ENCODE measurements at regions not wholly inside any gene's neighbourhood (a gene's known extent, or its start where the extent isn't known, plus 50 kb on each side); places are given as distances from the start of the nearest gene placed in this dataset.
"Not testable (repeated sequence)": the region's sequence is repeated elsewhere in the genome, so short reads cannot be mapped to it uniquely, and the experiment has no call there.

- ATAC-seq (ENCODE audit: low read depth); H2BK120ac ChIP-seq (ENCODE audit: low read depth, low read length); intact Hi-C loops (cut with micrococcal nuclease); H3K9me1 ChIP-seq (ENCODE audit: insufficient read depth, low read length); H2AK5ac ChIP-seq (ENCODE audit: low read depth, low read length); H4K8ac ChIP-seq (ENCODE audit: low read depth in 2 of 2, low read length in 2 of 2); in situ Hi-C loops (cut with MboI; ENCODE audit: low sequenced_read_pairs); H3K36me3 ChIP-seq (ENCODE audit: control insufficient read depth, insufficient read depth, low read length); H3K9ac ChIP-seq (ENCODE audit: low read depth, low read length); H3K4ac ChIP-seq (ENCODE audit: low read depth, low read length); H3K27me3 ChIP-seq (ENCODE audit: control insufficient read depth, insufficient read depth, low read length); H2BK5ac ChIP-seq (ENCODE audit: low read depth, low read length, poor library complexity, severe bottlenecking); H2AFZ ChIP-seq (replicated peaks; ENCODE audit: low read length, poor library complexity); H3K14ac ChIP-seq (replicated peaks; ENCODE audit: low read depth, low read length); H3K56ac ChIP-seq (ENCODE audit: extremely low read depth, insufficient read depth, low read length); CTCF ChIA-PET; H4K91ac ChIP-seq (ENCODE audit: insufficient read depth, low read depth, low read length); H3K4me2 ChIP-seq (ENCODE audit: low read depth, low read length); DNase-seq; H3K23ac ChIP-seq (ENCODE audit: low read depth, low read length); H3K9me3 ChIP-seq (ENCODE audit: control insufficient read depth, insufficient read depth, low read length); BruUV-seq (replicated peaks); H3K79me1 ChIP-seq (ENCODE audit: low read depth in 1 of 2, low read length in 2 of 2); H4K20me1 ChIP-seq (ENCODE audit: insufficient read depth, low read length); POLR2A ChIA-PET (ENCODE audit: unreplicated experiment); H4K5ac ChIP-seq (ENCODE audit: low read depth, low read length); H2BK20ac ChIP-seq (ENCODE audit: low read depth, low read length); H2AK9ac ChIP-seq (replicated peaks; ENCODE audit: low read depth, low read length, poor library complexity); H3K18ac ChIP-seq (ENCODE audit: low read depth, low read length); H2BK15ac ChIP-seq (ENCODE audit: low read depth, low read length); dilution Hi-C loops (cut with HindIII; ENCODE audit: low sequenced_read_pairs, unreplicated experiment); H3K27ac ChIP-seq (ENCODE audit: insufficient read depth, low read length); H3K4me3 ChIP-seq (ENCODE audit: insufficient read depth, low read depth, low read length); H3K4me1 ChIP-seq (ENCODE audit: control insufficient read depth, insufficient read depth, low read length): not testable (repeated sequence)
- WGBS, 2 experiments (ENCODE audit: extremely low coverage in 2 of 2, insufficient read length in 1 of 2): no CpG with 5 or more reads among the region's 10 CpGs
Observed at GRCh38 chr16:16451721-16452410, 72.9 kb downstream of the NPIPA7 start.

- H3K4me2 ChIP-seq (ENCODE audit: low read depth, low read length); H4K8ac ChIP-seq (ENCODE audit: low read depth in 2 of 2, low read length in 2 of 2); H3K4me1 ChIP-seq (ENCODE audit: control insufficient read depth, insufficient read depth, low read length); ATAC-seq (ENCODE audit: low read depth); H2AK9ac ChIP-seq (replicated peaks; ENCODE audit: low read depth, low read length, poor library complexity); H2AK5ac ChIP-seq (ENCODE audit: low read depth, low read length); POLR2A ChIA-PET (ENCODE audit: unreplicated experiment); intact Hi-C loops (cut with micrococcal nuclease); CTCF ChIA-PET; H3K14ac ChIP-seq (replicated peaks; ENCODE audit: low read depth, low read length); H3K36me3 ChIP-seq (ENCODE audit: control insufficient read depth, insufficient read depth, low read length); H3K9ac ChIP-seq (ENCODE audit: low read depth, low read length); H4K91ac ChIP-seq (ENCODE audit: insufficient read depth, low read depth, low read length); H3K56ac ChIP-seq (ENCODE audit: extremely low read depth, insufficient read depth, low read length); H3K27me3 ChIP-seq (ENCODE audit: control insufficient read depth, insufficient read depth, low read length); H3K18ac ChIP-seq (ENCODE audit: low read depth, low read length); H3K4me3 ChIP-seq (ENCODE audit: insufficient read depth, low read depth, low read length); H4K5ac ChIP-seq (ENCODE audit: low read depth, low read length); H2BK120ac ChIP-seq (ENCODE audit: low read depth, low read length); BruUV-seq (replicated peaks); H2BK5ac ChIP-seq (ENCODE audit: low read depth, low read length, poor library complexity, severe bottlenecking); DNase-seq; H3K9me3 ChIP-seq (ENCODE audit: control insufficient read depth, insufficient read depth, low read length); H3K9me1 ChIP-seq (ENCODE audit: insufficient read depth, low read length); H3K23ac ChIP-seq (ENCODE audit: low read depth, low read length); in situ Hi-C loops (cut with MboI; ENCODE audit: low sequenced_read_pairs); H2BK15ac ChIP-seq (ENCODE audit: low read depth, low read length); H4K20me1 ChIP-seq (ENCODE audit: insufficient read depth, low read length); H3K79me1 ChIP-seq (ENCODE audit: low read depth in 1 of 2, low read length in 2 of 2); H2AFZ ChIP-seq (replicated peaks; ENCODE audit: low read length, poor library complexity); dilution Hi-C loops (cut with HindIII; ENCODE audit: low sequenced_read_pairs, unreplicated experiment); H3K4ac ChIP-seq (ENCODE audit: low read depth, low read length); H2BK20ac ChIP-seq (ENCODE audit: low read depth, low read length); H3K27ac ChIP-seq (ENCODE audit: insufficient read depth, low read length): not testable (repeated sequence)
- no CpG with 5 or more reads among the region's 5 CpGs for WGBS, 2 experiments (ENCODE audit: extremely low coverage in 2 of 2, insufficient read length in 1 of 2)
Observed at GRCh38 chr16:16458579-16458978, 79.6 kb downstream of the NPIPA7 start.
